HG02610 (cell line): ENCODE measurements at regions not wholly inside any gene's neighbourhood (a gene's known extent, or its start where the extent isn't known, plus 50 kb on each side); places are given as distances from the start of the nearest gene placed in this dataset.

Experiments used
- ATAC-seq: cut with Tn5 transposase; IDR thresholded peaks from one replicate; pipeline ENCODE4 v1.9.1; 2021; ENCODE audit warnings: mild to moderate bottlenecking, moderate library complexity; ENCODE audit not compliant: unreplicated experiment

- ATAC-seq: no peak
Observed at GRCh38 chr3:79847928-79848327, 80.1 kb upstream of the ROBO1 start.

- no peak for ATAC-seq
Observed at GRCh38 chr3:79846148-79846933, 78.5 kb upstream of the ROBO1 start.

- no peak for ATAC-seq
Observed at GRCh38 chr3:79845546-79845945, 77.7 kb upstream of the ROBO1 start.

GRCh38 chr3:79844176-79844575 is 76.4 kb upstream of the ROBO1 start:
- no peak for ATAC-seq

- ATAC-seq: no peak
Observed at GRCh38 chr3:79843180-79843579, 75.4 kb upstream of the ROBO1 start.

- ATAC-seq: no peak
Observed at GRCh38 chr3:79835701-79836100, 67.9 kb upstream of the ROBO1 start.

- ATAC-seq: no peak
Observed at GRCh38 chr3:79824166-79824565, 56.4 kb upstream of the ROBO1 start.

- no peak for ATAC-seq
Observed at GRCh38 chr3:79822076-79822475, 54.3 kb upstream of the ROBO1 start.

- no peak for ATAC-seq
Observed at GRCh38 chr3:79820089-79820488, 52.3 kb upstream of the ROBO1 start.

GRCh38 chr3:79818015-79818414 is 50.2 kb upstream of the ROBO1 start:
- no peak for ATAC-seq
